HEK293 (cell line): ENCODE measurements at regions not wholly inside any gene's neighbourhood (a gene's known extent, or its start where the extent isn't known, plus 50 kb on each side); places are given as distances from the start of the nearest gene placed in this dataset.

Experiments used
- CTCF ChIA-PET: fragments of 350-600 bp; formaldehyde crosslinking; extraction: SDS; loops from one replicate; lab custom pipeline; 2021; ENCODE audit warnings: antibody characterized with exemption; lab: Yijun Ruan, JAX
- POLR2A ChIA-PET: fragments of 300-600 bp; formaldehyde crosslinking; extraction: SDS; loops from one replicate; lab custom pipeline; 2020; ENCODE audit warnings: antibody characterized with exemption, inconsistent platforms; lab: Yijun Ruan, JAX
- H3K27ac ChIP-seq: fragments of 200-500 bp; sonication (Bioruptor generic); 2 replicates; pipeline ENCODE4 v1.5.1; 2014; ENCODE audit warnings: low read depth, low read length, control low read depth, inconsistent platforms; ENCODE audit errors: extremely low read depth
- H3K36me3 ChIP-seq, 2 experiments: fragments of 200-500 bp in 1 of 2; sonication (Bioruptor generic) in 1 of 2; 1 replicate in 1 of 2; 2 replicates in 1 of 2; pipeline ENCODE4 v1.5.1; 2014 to 2017; ENCODE audit warnings: inconsistent platforms in 2 of 2, low read length in 2 of 2; ENCODE audit not compliant: control insufficient read depth in 2 of 2, insufficient read depth in 1 of 2
- H3K4me1 ChIP-seq: fragments of 200-500 bp; sonication (Bioruptor generic); 2 replicates; pipeline ENCODE4 v1.5.1; 2014; ENCODE audit warnings: mild to moderate bottlenecking, low read length, inconsistent platforms; ENCODE audit not compliant: control insufficient read depth, insufficient read depth
- H3K4me3 ChIP-seq: 2 replicates; pipeline ENCODE4 v1.5.1; 2011; ENCODE audit warnings: low read depth, mild to moderate bottlenecking, control low read depth, low read length, moderate library complexity
- H3K9me3 ChIP-seq: fragments of 200-500 bp; sonication (Bioruptor generic); 2 replicates; pipeline ENCODE4 v1.5.1; 2014; ENCODE audit warnings: low read depth, low read length, inconsistent platforms; ENCODE audit not compliant: control insufficient read depth, insufficient read depth
- BCL11A ChIP-seq: fragments of 450-650 bp; formaldehyde crosslinking; IDR thresholded peaks from 2 replicates; pipeline ENCODE4 v1.5.1; 2016; ENCODE audit warnings: low read depth, missing biosample characterization, missing genetic modification characterization
- GLI2 ChIP-seq: fragments of 450-650 bp; formaldehyde crosslinking; IDR thresholded peaks from 2 replicates; pipeline ENCODE4; 2017; ENCODE audit warnings: missing biosample characterization, missing genetic modification characterization, low read depth, borderline replicate concordance
- GLIS1 ChIP-seq: fragments of 450-650 bp; formaldehyde crosslinking; IDR thresholded peaks from 2 replicates; pipeline ENCODE4 v1.5.1; 2016; ENCODE audit warnings: missing biosample characterization, missing genetic modification characterization
- SP2 ChIP-seq: fragments of 450-650 bp; formaldehyde crosslinking; IDR thresholded peaks from 2 replicates; pipeline ENCODE4 v1.5.1; 2016; ENCODE audit warnings: missing biosample characterization, missing genetic modification characterization
- SP7 ChIP-seq: fragments of 450-650 bp; formaldehyde crosslinking; IDR thresholded peaks from 2 replicates; pipeline ENCODE4 v1.5.1; 2016; ENCODE audit warnings: missing biosample characterization, missing genetic modification characterization
- ZBTB44 ChIP-seq: fragments of 450-650 bp; IDR thresholded peaks from 2 replicates; pipeline ENCODE4 v1.5.1; 2018; ENCODE audit warnings: missing biosample characterization, mild to moderate bottlenecking, missing genetic modification characterization
- ZNF16 ChIP-seq: fragments of 450-650 bp; formaldehyde crosslinking; IDR thresholded peaks from 2 replicates; pipeline ENCODE4 v1.5.1; 2016; ENCODE audit warnings: low read depth, missing biosample characterization, missing genetic modification characterization
- ZNF211 ChIP-seq: fragments of 450-650 bp; formaldehyde crosslinking; IDR thresholded peaks from 2 replicates; pipeline ENCODE4 v1.5.1; 2016; ENCODE audit warnings: low read depth, missing biosample characterization, missing genetic modification characterization
- ZNF221 ChIP-seq: fragments of 450-650 bp; formaldehyde crosslinking; IDR thresholded peaks from 2 replicates; pipeline ENCODE4 v1.5.1; 2017; ENCODE audit warnings: missing biosample characterization, missing genetic modification characterization, borderline replicate concordance
- ZNF223 ChIP-seq: fragments of 450-650 bp; formaldehyde crosslinking; IDR thresholded peaks from 2 replicates; pipeline ENCODE4 v1.5.1; 2016; ENCODE audit warnings: missing biosample characterization, missing genetic modification characterization
- ZNF248 ChIP-seq: fragments of 450-650 bp; formaldehyde crosslinking; IDR thresholded peaks from 2 replicates; pipeline ENCODE4 v1.5.1; 2017; ENCODE audit warnings: missing biosample characterization, missing genetic modification characterization
- ZNF266 ChIP-seq: fragments of 450-650 bp; formaldehyde crosslinking; IDR thresholded peaks from 2 replicates; pipeline ENCODE4 v1.5.1; 2016; ENCODE audit warnings: missing biosample characterization, missing genetic modification characterization, low read depth
- ZNF433 ChIP-seq: fragments of 450-650 bp; formaldehyde crosslinking; IDR thresholded peaks from 2 replicates; pipeline ENCODE4 v1.5.1; 2016; ENCODE audit warnings: missing biosample characterization, missing genetic modification characterization, low read depth
- ZNF449 ChIP-seq: fragments of 450-650 bp; formaldehyde crosslinking; IDR thresholded peaks from 2 replicates; pipeline ENCODE4 v1.5.1; 2017; ENCODE audit warnings: missing biosample characterization, mild to moderate bottlenecking, missing genetic modification characterization, moderate library complexity
- ZNF530 ChIP-seq: fragments of 450-650 bp; formaldehyde crosslinking; IDR thresholded peaks from 2 replicates; pipeline ENCODE4 v1.5.1; 2016; ENCODE audit warnings: low read depth, missing biosample characterization, missing genetic modification characterization
- ZNF548 ChIP-seq: fragments of 450-650 bp; formaldehyde crosslinking; IDR thresholded peaks from 2 replicates; pipeline ENCODE4 v1.5.1; 2016; ENCODE audit warnings: missing biosample characterization, missing genetic modification characterization
- ZNF549 ChIP-seq: fragments of 450-650 bp; IDR thresholded peaks from 2 replicates; pipeline ENCODE4 v1.5.1; 2018; ENCODE audit warnings: missing biosample characterization, missing genetic modification characterization, mild to moderate bottlenecking, inconsistent platforms, moderate library complexity
- ZNF571 ChIP-seq: fragments of 450-650 bp; formaldehyde crosslinking; IDR thresholded peaks from 2 replicates; pipeline ENCODE4 v1.5.0; 2017; ENCODE audit warnings: missing biosample characterization, missing genetic modification characterization
- ZNF776 ChIP-seq: fragments of 450-650 bp; formaldehyde crosslinking; IDR thresholded peaks from 2 replicates; pipeline ENCODE4 v1.5.0; 2017; ENCODE audit warnings: missing biosample characterization, missing genetic modification characterization, borderline replicate concordance
- ZNF777 ChIP-seq: fragments of 450-650 bp; formaldehyde crosslinking; IDR thresholded peaks from 2 replicates; pipeline ENCODE4 v1.5.1; 2017; ENCODE audit warnings: missing biosample characterization, missing genetic modification characterization, borderline replicate concordance
- ZNF785 ChIP-seq: fragments of 450-650 bp; formaldehyde crosslinking; IDR thresholded peaks from 2 replicates; pipeline ENCODE4 v1.5.1; 2016; ENCODE audit warnings: missing biosample characterization, missing genetic modification characterization
- ZSCAN18 ChIP-seq: fragments of 450-650 bp; formaldehyde crosslinking; IDR thresholded peaks from 2 replicates; pipeline ENCODE4 v1.5.1; 2016; ENCODE audit warnings: missing biosample characterization, missing genetic modification characterization

GRCh38 chr3:165383381-165383780 lies 187.2 kb upstream of the SLITRK3 start:
- TF ChIP-seq ZNF530 (tag by site-specific recombination): no peak
- no peak for TF ChIP-seq SP2 (tag by site-specific recombination)
- TF ChIP-seq ZNF211: no peak
- TF ChIP-seq BCL11A: no peak
- TF ChIP-seq ZNF548 (tag by site-specific recombination): no peak
- no peak for TF ChIP-seq ZNF777 (tag by site-specific recombination)
- no peak for TF ChIP-seq ZNF221
- TF ChIP-seq ZNF16 (tag by site-specific recombination): no peak
- no peak for TF ChIP-seq ZNF785 (tag by site-specific recombination)
- TF ChIP-seq GLI2 (tag by site-specific recombination): no peak
- TF ChIP-seq ZNF776 (tag by site-specific recombination): no peak
- no peak for TF ChIP-seq GLIS1 (tag by site-specific recombination)
- TF ChIP-seq SP7 (tag by site-specific recombination): no peak
- no peak for TF ChIP-seq ZNF433 (tag by site-specific recombination)
- TF ChIP-seq ZNF571 (tag by site-specific recombination): no peak
- no peak overlapping the region for H3K4me3 ChIP-seq
- CTCF ChIA-PET: interaction anchor here (0.7 kb wide), 1 partner anchor 150 kb away, joined by 3 read pairs; no protein-coding TSS in a partner anchor
- H3K4me1 ChIP-seq: no peaks in the 10 kb centered on the region
- H3K9me3 ChIP-seq: no peaks in the 10 kb centered on the region
- no peak overlapping the region for H3K27ac ChIP-seq
- POLR2A ChIA-PET: no interaction called here
- no peaks in the 10 kb centered on the region for H3K36me3 ChIP-seq

- CTCF ChIA-PET: no interaction called here
- H3K36me3 ChIP-seq: no peaks in the 10 kb centered on the region
- no peak overlapping the region for H3K27ac ChIP-seq
- H3K4me1 ChIP-seq: no peaks in the 10 kb centered on the region
- TF ChIP-seq ZSCAN18: no peak
- no peak for TF ChIP-seq ZNF248 (tag by site-specific recombination)
- no peak for TF ChIP-seq ZBTB44 (tag by site-specific recombination)
- no peak for TF ChIP-seq ZNF223 (tag by site-specific recombination)
- no peak for TF ChIP-seq ZNF549 (tag by site-specific recombination)
- TF ChIP-seq ZNF449 (tag by site-specific recombination): no peak
- TF ChIP-seq ZNF266 (tag by site-specific recombination): no peak
- POLR2A ChIA-PET: no interaction called here
- H3K4me3 ChIP-seq: no peak overlapping the region
- H3K9me3 ChIP-seq: no peaks in the 10 kb centered on the region
Measured at GRCh38 chr3:165382672-165383071, 186.5 kb upstream of the SLITRK3 start.
